GM18505 (cell line): ENCODE measurements at regions not wholly inside any gene's neighbourhood (a gene's known extent, or its start where the extent isn't known, plus 50 kb on each side); places are given as distances from the start of the nearest gene placed in this dataset.
"Not testable (repeated sequence)": the region's sequence is repeated elsewhere in the genome, so short reads cannot be mapped to it uniquely, and the experiment has no call there.

Experiments used
- ATAC-seq: cut with Tn5 transposase; IDR thresholded peaks from one replicate; pipeline ENCODE4 v1.9.1; 2021; ENCODE audit not compliant: unreplicated experiment
- POLR2A ChIP-seq: IDR thresholded peaks from 4 replicates; pipeline ENCODE4 v1.6.1; 2011; ENCODE audit warnings: borderline replicate concordance; ENCODE audit not compliant: insufficient read depth, insufficient read length; ENCODE audit errors: extremely low read depth

DNA sequence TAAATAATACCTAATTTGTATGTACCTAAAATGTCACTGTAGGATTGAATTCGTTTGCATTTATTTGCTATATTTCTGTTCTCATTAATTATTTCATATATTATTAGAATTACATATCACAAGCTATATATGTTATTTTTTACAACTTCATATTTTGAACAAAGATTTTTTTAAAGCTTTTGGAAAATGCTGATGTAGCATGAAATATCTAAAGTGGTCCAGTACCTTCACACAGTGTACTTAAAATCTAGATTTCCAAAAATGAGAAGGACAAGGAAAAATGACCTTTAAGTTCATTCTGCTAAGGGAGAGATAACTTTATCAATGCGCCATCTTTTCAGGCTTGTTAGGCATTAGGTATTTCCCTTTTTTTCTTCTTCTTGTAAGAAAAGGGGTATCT is 71.8 kb downstream of the LARP7 start:
- ATAC-seq, result no peak
- TF ChIP-seq POLR2A, result no peak

DNA sequence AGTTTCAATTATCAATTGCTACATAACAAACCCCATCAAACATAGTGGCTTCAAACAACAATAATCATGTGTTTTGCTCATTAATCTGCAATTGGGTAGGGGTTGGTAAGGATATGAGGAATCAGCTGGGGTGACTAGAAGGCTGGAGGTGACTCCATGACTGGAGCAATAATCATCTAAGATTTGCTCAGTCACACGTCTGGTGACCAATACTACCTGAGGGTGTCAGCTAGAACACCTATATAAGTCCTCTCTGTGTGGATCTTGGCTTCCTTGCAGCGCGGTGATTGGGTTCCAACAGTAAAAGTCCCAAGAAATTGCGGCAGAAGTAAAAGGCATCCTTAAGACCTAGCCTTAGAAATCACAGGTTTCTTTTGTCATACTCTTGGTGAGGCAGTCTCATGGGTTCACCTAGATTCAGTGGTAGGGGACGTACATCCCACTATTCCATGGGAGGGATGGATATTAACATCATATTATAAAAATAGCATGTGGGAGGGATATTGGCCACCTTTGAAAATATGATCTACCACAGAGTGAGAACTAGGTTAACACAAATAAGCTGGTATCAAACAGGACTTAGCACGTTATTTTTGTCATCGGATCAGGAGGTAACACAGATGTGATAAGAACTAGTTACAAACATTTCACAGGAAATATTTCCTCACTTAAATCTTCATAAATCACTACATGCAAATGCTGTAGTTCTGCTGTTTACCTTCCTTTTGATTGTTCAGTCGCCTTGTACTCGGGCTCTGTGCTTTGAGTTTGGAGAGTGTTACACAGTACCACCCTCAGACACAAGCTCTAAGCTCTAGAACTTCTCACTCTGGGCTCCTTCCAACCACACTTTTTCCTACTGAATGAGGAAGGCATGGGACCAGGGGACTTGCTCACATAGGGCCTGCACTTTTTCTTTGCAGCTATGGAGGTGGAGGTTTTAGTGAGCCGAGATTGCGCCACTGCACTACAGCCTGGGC is 78.3 kb downstream of the LARP7 start:
- TF ChIP-seq POLR2A, result no peak
- no peak for ATAC-seq

DNA sequence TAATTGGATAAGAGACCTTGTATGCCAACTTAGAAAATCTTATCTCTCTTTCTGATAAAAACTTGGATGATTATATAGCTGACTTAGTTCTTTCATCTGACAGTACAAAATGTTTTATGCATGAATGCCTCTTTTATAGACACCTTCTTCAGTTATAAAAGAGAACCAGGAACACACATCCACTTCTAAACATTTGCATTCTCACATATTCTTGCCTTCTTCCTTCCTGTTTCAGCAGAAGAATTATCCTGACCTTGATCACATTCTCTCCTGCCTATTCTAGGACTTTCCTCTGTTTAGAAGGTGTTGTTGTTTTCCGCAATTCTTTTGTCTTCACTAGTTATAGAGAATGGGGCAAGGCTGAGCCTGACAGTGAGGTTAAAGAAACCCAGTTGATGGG is 80.9 kb downstream of the LARP7 start:
- ATAC-seq, result no peak
- TF ChIP-seq POLR2A, result no peak

DNA sequence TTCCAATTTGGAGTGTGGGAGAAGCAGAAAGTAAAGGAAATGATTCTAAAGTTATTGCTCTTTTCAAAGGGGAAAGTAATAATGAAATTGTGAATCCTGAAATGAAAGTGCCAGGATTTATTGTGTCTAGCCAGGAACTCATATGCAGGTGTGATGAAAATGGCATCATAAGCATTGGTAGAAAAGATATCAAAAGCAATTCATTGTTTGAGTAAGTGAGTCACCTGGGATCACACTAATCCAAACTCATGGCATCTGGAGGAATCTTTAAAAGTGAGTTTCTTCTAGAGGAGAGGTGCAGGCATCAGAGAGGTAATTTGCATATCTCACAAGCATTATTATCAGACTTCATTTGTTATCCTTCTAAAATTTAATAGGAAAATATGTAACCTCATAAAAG is 84.7 kb downstream of the LARP7 start:
- no peak for TF ChIP-seq POLR2A
- no peak for ATAC-seq

- TF ChIP-seq POLR2A, result no peak
- no peak for ATAC-seq
These were observed 89.1 kb downstream of the LARP7 start for GRCh38 chr4:112726041-112726440.

GRCh38 chr4:112727728-112728127 is 90.8 kb downstream of the LARP7 start:
- not testable (repeated sequence) for ATAC-seq

DNA sequence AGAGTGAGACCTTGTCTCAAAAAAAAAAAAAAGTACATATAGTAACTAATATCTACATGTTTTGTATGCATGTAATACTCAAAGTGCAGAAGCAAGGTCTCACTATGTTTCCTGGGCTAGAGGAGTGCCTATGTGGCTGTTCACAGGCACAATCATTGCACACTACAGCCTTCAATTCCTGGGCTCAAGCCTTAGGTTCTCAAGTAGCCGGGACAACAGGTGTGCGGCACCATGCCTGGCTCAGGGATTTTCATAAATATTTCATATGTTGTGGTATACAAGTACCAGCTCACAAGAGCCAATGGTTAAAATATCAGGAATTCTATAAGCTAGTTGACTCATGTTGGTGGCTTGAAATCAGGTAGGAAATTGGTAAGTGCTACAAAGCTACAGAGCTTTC is 94.8 kb downstream of the LARP7 start:
- no peak for TF ChIP-seq POLR2A
- no peak for ATAC-seq

DNA sequence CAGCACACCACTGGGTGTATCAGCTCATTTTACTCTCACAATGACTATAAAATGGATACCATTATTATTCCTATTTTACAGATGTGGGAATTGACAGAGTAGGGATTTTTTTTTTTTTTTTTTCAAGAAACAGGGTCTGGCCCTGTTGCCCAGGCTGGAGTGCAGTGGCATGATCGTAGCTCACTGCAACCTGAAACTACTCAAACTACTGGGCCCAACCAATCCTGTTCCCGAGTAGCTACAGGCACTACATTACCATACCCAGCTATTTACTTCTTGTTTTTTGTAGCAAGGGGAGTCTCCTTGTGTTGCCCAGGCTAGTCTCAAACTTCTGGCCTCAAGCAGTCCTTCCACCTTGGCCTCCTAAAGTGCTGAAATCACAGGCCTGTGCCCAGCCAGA is 95.2 kb downstream of the LARP7 start:
- no peak for TF ChIP-seq POLR2A
- ATAC-seq, result no peak

GRCh38 chr4:112735474-112735951 is 98.6 kb downstream of the LARP7 start:
- no peak for TF ChIP-seq POLR2A
- ATAC-seq, result peak; percentile 81

- TF ChIP-seq POLR2A, result no peak
- ATAC-seq, result no peak
These were observed 99.8 kb downstream of the LARP7 start for GRCh38 chr4:112736718-112737135.

- no peak for TF ChIP-seq POLR2A
- no peak for ATAC-seq
These were observed 102.5 kb downstream of the LARP7 start for GRCh38 chr4:112739442-112739841.

- ATAC-seq, result no peak
- no peak for TF ChIP-seq POLR2A
These were observed 110.1 kb downstream of the LARP7 start for GRCh38 chr4:112747036-112747435.

DNA sequence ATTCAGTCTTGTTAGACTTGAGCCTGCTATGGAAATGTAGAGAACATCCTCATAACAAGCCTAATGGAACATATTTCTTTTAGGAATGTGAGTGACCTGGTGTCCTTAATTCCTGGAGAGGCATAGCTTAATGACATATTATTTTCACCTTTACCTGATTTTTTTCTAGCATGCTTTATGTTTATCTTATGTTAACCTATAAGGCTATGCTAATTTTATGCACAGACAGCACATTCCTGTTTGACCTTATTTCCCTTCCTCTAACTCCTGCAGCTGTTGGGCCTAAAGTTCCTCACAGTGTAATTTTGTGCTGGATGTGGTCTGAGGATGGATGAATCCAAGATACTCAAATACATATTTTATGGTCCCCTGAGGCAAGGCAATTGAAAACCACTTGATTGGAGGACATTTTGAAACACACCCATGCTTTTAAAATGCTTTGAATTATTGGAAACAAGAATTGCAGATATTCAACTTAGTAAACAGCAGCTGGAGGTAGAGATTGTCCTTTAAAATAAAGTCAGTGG is 111.5 kb downstream of the LARP7 start:
- TF ChIP-seq POLR2A, result no peak
- ATAC-seq, result no peak

DNA sequence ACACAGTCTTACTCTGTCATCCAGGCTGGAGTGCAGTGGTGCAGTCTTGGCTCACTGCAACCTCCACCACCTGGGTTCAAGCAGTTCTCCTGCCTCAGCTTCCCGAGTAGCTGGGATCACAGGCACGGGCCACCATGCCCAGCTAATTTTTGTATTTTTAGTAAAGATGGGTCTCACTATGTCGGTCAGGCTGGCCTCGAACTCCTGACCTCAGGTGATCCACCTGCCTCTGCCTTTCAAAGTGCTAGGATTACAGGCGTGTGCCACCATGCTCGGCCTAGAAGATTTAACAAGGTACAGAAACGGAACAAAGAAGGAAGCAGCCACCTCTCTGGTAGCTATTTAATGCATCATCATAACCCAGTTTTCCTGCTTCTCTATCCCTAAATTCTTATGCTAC is 113.8 kb downstream of the LARP7 start:
- not testable (repeated sequence) for ATAC-seq
